EH (cell line): ENCODE measurements at regions not wholly inside any gene's neighbourhood (a gene's known extent, or its start where the extent isn't known, plus 50 kb on each side); places are given as distances from the start of the nearest gene placed in this dataset.

Experiments used
- DNase-seq: peaks from one replicate; pipeline ENCODE4 v3.0.0-alpha.2; 2015; ENCODE audit warnings: low read depth

GRCh38 chr13:68293631-68294030, 1063.5 kb upstream of the PCDH9 start:
- no peak for DNase-seq

GRCh38 chr13:68292601-68293000, 1062.5 kb upstream of the PCDH9 start:
- DNase-seq, result no peak

- DNase-seq, result no peak
These were observed 1061.5 kb upstream of the PCDH9 start for GRCh38 chr13:68291595-68291994.

GRCh38 chr13:68275758-68276157, 1045.6 kb upstream of the PCDH9 start:
- DNase-seq, result no peak

DNA sequence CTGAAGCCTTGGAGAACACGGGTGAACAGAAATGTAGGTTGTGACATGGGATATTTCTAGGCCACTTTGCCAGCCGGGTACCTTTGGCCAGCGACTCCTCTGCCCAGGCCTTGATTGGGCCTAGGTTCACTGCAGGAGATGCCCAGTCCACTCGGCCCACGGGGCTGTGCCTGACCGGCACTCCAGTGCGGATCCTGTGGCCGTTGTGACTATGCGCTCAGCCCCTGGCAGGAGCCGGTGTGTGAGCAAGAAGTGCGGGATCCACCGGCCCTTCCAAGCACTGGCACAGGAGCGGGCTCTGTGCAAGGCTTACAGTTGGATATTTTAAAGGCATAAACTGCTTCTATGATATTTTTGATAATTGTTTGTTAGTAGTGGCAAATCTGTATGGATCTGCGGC, 1042.5 kb upstream of the PCDH9 start:
- DNase-seq, result no peak

DNA sequence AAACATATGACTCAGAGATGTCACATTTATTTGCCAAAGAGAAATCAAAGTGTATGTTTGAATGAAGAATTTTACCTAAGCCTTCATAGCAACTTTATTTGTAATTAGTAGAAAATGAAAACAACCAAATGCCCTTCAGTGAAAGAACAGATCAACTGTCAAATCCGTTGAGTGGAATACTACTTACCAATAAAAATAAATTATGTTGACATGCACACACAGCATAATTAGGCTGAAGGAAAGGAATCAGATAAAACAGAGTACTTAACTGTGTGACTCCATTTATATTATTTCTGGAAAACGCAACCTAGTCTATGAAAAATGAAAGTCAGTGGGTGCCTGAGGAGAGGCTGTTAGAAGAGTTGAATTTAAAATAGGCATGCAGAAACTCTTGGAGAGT, 1034.6 kb upstream of the PCDH9 start:
- no peak for DNase-seq

DNA sequence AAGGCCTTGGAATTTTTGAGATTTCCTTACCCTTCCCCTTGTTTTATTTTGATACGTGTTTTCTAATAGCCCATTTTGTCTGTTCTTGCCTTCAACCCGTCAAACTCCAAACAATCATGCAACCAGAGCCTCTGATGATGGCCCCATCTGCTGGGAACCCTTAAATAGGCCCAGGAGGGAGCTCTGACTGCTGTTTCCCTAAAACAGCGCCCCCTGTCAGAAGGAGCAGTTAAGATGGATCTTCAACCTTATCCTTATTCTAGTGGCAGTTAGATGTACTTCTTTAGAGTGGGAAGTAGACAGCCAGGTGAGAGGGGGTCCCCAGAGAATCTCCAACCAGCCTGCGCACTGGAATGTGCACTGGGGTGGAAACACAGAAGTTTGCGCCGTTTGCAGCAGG, 1031.0 kb upstream of the PCDH9 start:
- no peak for DNase-seq

- DNase-seq, result no peak
These were observed 1027.1 kb upstream of the PCDH9 start for GRCh38 chr13:68257111-68257842.

GRCh38 chr13:68254151-68254550, 1024.0 kb upstream of the PCDH9 start:
- no peak for DNase-seq

DNA sequence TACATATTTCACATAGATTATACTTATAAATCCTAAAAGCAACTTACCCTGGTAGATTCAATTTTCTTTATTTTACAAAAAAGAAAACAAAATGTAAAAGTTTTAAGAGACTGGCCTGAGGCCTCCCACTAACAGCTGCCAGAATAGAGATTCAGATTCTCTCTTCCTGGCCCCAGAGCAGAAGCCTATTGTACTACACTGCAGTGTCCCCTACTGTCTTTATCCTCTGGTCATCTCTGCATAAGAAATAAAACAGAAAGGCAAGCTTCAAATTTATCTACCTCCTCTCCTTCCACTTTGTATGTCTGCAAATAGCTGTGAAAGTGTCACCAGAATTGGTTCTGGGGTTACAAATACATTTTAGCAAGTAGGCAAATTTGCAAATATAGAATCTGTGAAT, 1004.1 kb upstream of the PCDH9 start:
- DNase-seq, result no peak

GRCh38 chr13:68232351-68233130, 1002.4 kb upstream of the PCDH9 start:
- no peak for DNase-seq

DNA sequence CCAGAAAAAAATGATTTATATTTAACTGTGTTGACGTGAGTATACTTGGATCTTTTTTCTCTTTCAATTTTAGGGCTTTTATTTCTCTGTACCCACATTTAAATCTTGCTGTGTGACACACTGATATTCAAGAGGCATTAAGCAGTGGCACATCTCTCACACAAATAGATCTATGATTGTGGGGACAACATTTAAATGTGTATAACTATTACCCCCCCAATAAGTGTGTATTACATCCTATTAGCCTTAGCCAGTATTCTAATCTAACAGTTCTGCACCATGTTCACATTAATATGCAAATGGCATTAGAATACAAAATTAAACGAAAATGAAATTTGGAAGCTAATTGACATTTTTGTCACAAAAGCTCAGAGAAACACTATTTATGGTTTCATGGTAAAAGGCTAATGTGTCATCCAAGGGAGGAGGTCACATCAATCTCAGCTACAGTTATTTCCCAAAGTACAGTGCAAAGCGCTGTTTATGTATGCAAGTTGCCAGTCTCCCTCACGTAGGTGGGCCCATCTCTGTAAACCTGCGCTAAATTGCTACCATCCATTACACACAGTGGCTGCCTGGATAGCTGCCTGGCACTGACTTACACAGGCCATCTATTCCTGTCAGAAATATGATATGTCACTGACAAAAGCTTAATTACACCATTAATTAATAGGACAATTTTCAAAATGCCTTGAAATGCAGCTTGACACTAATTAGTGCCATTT, 984.7 kb upstream of the PCDH9 start:
- DNase-seq, result no peak

DNA sequence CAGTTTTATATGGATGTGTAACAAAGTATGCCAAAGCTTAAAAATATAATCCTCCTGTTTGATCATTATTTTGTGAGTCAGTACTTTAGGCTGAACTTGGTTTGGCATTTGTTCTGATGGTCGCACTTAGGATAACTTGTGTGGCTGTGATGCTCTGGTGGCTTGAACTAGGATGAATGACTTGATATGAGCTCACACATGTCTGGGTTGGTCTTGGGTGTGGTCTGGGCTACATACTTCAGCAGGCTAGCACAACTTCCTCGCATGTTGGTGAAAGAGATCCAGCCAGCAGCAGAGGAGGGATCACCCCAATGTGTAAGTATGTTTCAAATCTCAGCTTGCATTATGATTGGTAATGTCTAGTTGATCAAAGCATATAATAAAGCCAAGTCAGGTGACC, 969.1 kb upstream of the PCDH9 start:
- DNase-seq, result no peak

DNA sequence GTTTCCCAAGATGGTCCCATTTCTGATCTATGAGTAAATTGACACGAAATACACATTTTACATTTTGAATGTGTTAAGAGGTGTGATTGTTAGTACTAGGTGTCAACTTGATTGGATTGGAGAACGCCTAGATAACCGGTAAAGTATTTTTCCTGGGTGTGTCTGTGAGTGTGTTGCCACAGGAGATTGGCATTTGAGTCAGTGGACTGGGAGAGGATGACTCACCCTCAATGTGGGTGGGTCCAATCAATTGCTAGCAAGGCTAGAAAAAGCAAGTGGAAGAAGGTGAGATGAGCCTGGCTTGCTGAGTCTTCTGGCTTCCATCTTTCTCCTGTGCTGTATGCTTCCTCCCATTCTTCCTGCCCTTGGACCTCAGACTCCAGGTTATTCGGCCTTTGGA, 960.7 kb upstream of the PCDH9 start:
- no peak for DNase-seq

DNA sequence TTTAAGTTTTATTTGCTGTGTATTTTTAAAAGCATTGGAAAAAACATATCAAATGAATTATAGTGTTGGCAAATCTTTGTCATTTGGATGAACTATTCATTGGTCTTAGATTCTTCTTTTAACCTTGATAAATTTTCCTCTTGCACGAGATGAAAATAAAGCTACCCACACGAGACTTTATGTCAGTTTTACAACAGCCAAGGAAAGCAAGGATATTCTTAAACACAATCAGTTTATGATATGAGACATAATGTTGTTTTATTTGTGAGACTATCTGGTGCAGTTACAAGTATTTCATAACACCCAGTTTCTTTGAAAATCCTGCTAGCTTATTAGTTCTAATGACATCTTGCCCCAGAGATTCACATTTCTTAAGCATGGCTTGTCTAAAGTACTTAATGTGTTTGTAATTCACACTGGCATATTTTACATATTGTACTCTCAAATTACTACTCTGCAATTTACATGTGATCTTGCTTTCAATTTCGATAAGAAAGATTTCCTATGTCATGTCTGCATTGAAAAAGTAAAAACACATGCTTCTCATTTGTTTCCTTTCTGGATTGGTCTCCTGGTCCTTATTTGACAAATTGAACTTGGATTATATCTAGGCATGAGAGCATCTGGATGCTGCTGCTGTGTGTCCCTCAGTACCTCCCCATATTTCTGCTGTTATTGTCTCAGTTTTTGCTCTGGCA, 955.5 kb upstream of the PCDH9 start:
- no peak for DNase-seq

DNA sequence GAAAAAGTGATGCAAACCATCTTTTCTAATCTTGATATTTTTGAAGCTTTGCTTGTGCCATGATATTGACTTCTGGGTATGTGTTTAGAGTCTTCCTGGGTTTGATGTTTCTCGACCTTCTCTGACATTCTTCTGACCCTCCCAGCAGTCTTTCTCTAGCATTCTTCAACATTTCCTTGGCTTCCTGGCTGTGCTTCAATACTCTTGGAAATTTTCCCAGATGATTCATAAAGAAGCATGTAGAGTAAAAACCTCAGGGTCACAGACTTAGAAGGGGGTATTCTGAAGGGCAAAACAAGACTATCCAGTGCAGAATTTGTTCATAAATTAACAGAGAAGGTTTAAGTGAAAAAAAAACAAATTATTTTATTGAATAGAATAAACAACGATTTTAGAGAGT, 946.3 kb upstream of the PCDH9 start:
- DNase-seq, result no peak

GRCh38 chr13:68174893-68175292, 944.8 kb upstream of the PCDH9 start:
- no peak for DNase-seq

DNA sequence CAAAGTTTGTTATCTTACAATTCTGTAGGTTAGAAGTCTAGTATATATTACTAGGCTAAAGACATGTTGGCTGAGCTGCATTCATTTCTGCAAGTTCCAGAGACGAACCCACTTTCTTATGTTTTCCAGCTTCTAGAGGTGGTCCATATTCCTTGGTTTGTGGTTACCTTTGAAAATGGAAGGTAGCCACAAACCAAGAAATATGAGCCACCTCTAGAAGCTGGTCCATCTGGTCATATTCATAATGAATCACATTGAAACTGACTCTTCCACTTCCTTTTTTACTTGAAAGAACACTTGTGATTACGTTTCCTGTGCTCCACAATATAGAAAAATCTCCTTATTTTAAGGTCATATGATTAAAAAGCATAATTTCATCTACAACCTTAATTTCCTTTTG, 943.0 kb upstream of the PCDH9 start:
- DNase-seq, result no peak

- DNase-seq, result no peak
These were observed 940.8 kb upstream of the PCDH9 start for GRCh38 chr13:68170961-68171360.

DNA sequence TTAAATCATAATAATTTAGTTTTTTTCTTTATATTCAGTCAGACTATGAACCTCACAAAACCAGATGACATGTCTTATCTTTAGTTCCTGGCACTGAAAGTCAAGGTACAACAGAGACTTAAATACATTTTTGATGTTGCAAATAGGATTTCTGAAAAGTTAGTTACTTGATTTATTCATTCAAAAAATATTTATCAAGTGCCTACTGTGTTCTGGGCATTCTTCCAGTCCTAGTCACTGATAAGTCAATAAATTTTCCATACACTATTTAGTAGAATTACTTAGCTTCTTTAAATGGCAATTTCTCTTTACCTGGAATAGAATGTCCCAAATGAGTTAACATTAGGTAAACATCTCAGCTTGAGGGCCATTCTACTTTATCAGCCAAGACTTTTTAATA, 938.3 kb upstream of the PCDH9 start:
- no peak for DNase-seq

DNA sequence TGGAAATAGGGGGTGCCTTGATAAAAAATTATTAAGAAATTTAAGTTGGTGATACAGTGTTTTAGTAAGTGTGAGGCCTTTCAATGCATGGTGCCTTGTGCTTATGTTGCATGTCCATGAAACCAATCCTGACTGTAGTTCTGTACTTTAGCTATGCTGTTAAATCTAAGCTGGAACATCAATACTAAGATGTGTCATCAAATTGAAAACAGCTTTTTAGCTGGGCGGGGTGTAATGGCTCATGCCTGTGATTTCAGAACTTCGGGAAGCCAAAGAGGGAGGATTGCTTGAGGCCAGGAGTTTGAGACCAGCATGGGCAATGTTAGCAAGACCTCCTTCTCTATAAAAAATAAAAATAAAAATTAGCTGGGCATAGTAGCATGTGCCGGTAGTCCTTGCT, 930.3 kb upstream of the PCDH9 start:
- DNase-seq, result no peak

DNA sequence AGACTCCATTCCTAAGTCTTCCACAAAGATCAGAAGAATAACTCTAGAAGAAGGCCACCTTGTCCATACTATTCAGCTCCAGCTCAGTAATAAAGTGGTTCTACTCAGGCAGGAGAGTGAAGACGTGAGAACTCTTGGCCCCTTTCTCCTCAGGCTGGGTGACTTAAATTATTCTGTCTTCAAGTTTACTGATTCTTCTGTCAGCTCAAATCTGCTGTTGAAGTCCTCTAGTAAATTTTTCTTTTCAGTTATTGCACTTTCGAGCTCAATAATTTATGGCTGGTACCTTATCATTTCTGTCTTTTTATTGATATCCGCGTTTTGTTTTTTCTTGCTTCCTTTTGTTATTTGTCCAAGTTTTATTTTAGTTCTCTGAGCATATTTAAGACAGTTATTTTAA, 922.3 kb upstream of the PCDH9 start:
- no peak for DNase-seq

- no peak for DNase-seq
These were observed 915.7 kb upstream of the PCDH9 start for GRCh38 chr13:68145852-68146251.
